GM23338 (cell line): ENCODE measurements at regions not wholly inside any gene's neighbourhood (a gene's known extent, or its start where the extent isn't known, plus 50 kb on each side); places are given as distances from the start of the nearest gene placed in this dataset.

Source experiments
- ATAC-seq: fragments of 200-7000 bp; cut with Tn5 transposase; 3 replicates; pipeline ENCODE4 v1.9.1; 2020
- DNase-seq: peaks from one replicate; pipeline ENCODE4 v3.0.0-alpha.2; 2015; ENCODE audit warnings: low spot score
- H2AFZ ChIP-seq: fragments of 200-600 bp; sonication (generic); 2 replicates; pipeline ENCODE4 v1.8.0; 2016; ENCODE audit warnings: antibody characterized with exemption, mild to moderate bottlenecking, moderate library complexity
- H3F3A ChIP-seq: fragments of 200-600 bp; sonication (generic); replicated peaks from 2 replicates; pipeline ENCODE4 v1.8.0; 2017; ENCODE audit warnings: antibody characterized with exemption, mixed run types, low read depth
- H3K27ac ChIP-seq: fragments of 200-600 bp; sonication (generic); 2 replicates; pipeline ENCODE4 v1.6.1; 2016; ENCODE audit warnings: low read depth
- H3K27me3 ChIP-seq: fragments of 200-600 bp; sonication (generic); 2 replicates; pipeline ENCODE4 v1.8.0; 2016; ENCODE audit warnings: mild to moderate bottlenecking, mixed run types, moderate library complexity; ENCODE audit not compliant: insufficient read depth
- H3K36me3 ChIP-seq: fragments of 200-600 bp; sonication (generic); 2 replicates; pipeline ENCODE4 v1.8.0; 2016; ENCODE audit warnings: mild to moderate bottlenecking; ENCODE audit not compliant: insufficient read depth
- H3K4me1 ChIP-seq: fragments of 200-600 bp; sonication (generic); 2 replicates; pipeline ENCODE4 v1.8.0; 2016; ENCODE audit warnings: mild to moderate bottlenecking, moderate library complexity; ENCODE audit not compliant: insufficient read depth
- H3K4me2 ChIP-seq: fragments of 200-600 bp; sonication (generic); 2 replicates; pipeline ENCODE4 v1.7.1; 2017; ENCODE audit warnings: mixed run types
- H3K4me3 ChIP-seq: fragments of 200-600 bp; sonication (generic); 2 replicates; pipeline ENCODE4 v1.6.1; 2016; ENCODE audit warnings: mixed run types
- H3K79me2 ChIP-seq: fragments of 200-600 bp; sonication (generic); replicated peaks from 2 replicates; pipeline ENCODE4 v1.8.0; 2017; ENCODE audit warnings: mild to moderate bottlenecking; ENCODE audit not compliant: insufficient read depth
- H3K9me2 ChIP-seq: fragments of 200-600 bp; sonication (generic); 2 replicates; pipeline ENCODE4 v1.8.0; 2017; ENCODE audit not compliant: insufficient read depth
- H4K20me1 ChIP-seq: fragments of 200-600 bp; sonication (generic); replicated peaks from 2 replicates; pipeline ENCODE4 v1.8.0; 2017; ENCODE audit warnings: mild to moderate bottlenecking; ENCODE audit not compliant: insufficient read depth
- H3K27ac Mint-ChIP-seq: 2 replicates; pipeline ENCODE4 v1.8.0; 2020; ENCODE audit warnings: inconsistent platforms, mild to moderate bottlenecking, moderate library complexity, mixed read lengths
- H3K27me3 Mint-ChIP-seq: 3 replicates; pipeline ENCODE4 v1.8.0; 2022; ENCODE audit warnings: low read depth, mild to moderate bottlenecking, moderate library complexity, mixed read lengths, inconsistent platforms; ENCODE audit not compliant: insufficient read depth, poor library complexity
- H3K36me3 Mint-ChIP-seq: 3 replicates; pipeline ENCODE4 v1.8.0; 2021; ENCODE audit warnings: low read depth, mild to moderate bottlenecking, inconsistent platforms, moderate library complexity, mixed read lengths
- H3K4me1 Mint-ChIP-seq: 3 replicates; pipeline ENCODE4 v1.8.0; 2020; ENCODE audit warnings: mild to moderate bottlenecking, inconsistent platforms, mixed read lengths
- H3K4me3 Mint-ChIP-seq: 3 replicates; pipeline ENCODE4 v1.8.0; 2021; ENCODE audit warnings: moderate library complexity, mild to moderate bottlenecking, inconsistent platforms, mixed read lengths
- H3K9me3 Mint-ChIP-seq: 3 replicates; pipeline ENCODE4 v1.8.0; 2020; ENCODE audit warnings: moderate library complexity, mild to moderate bottlenecking, inconsistent platforms, mixed read lengths
- CREB1 ChIP-seq: fragments of 250-450 bp; sonication (Bioruptor Pico); IDR thresholded peaks from 2 replicates; pipeline ENCODE4 v1.5.0; 2020; ENCODE audit warnings: low read depth, mild to moderate bottlenecking, moderate library complexity
- ETS1 ChIP-seq: IDR thresholded peaks from 2 replicates; pipeline ENCODE4 v1.6.1; 2016; ENCODE audit warnings: antibody characterized with exemption
- EZH2phosphoT487 ChIP-seq: fragments of 200-600 bp; sonication (generic); IDR thresholded peaks from one replicate; pipeline ENCODE4 v1.8.1; 2018; ENCODE audit warnings: antibody characterized with exemption; ENCODE audit not compliant: unreplicated experiment
- JUNB ChIP-seq: IDR thresholded peaks from one replicate; pipeline ENCODE4 v1.6.1; 2016; ENCODE audit warnings: antibody characterized with exemption; ENCODE audit not compliant: unreplicated experiment
- STAT1 ChIP-seq: IDR thresholded peaks from one replicate; pipeline ENCODE4 v1.6.1; 2016; ENCODE audit warnings: antibody characterized with exemption; ENCODE audit not compliant: unreplicated experiment
- ZNF114 ChIP-seq: fragments of 250-450 bp; sonication (Bioruptor Pico); IDR thresholded peaks from 2 replicates; pipeline ENCODE4 v1.5.0; 2020; ENCODE audit warnings: mild to moderate bottlenecking, moderate library complexity
- ZNF462 ChIP-seq: fragments of 250-450 bp; sonication (Bioruptor Pico); IDR thresholded peaks from 2 replicates; pipeline ENCODE4 v1.5.0; 2020; ENCODE audit warnings: mild to moderate bottlenecking, moderate library complexity

- TF ChIP-seq ETS1 = no peak
- TF ChIP-seq CREB1 (CRISPR knock-in tag) = no peak
- TF ChIP-seq ZNF114 = no peak
- TF ChIP-seq STAT1 = no peak
- no peak for TF ChIP-seq JUNB
These were observed 167.9 kb upstream of the MCHR2 start (continued) for GRCh38 chr6:100161782-100162365.

- H3K9me3 Mint-ChIP-seq = no peaks in the 10 kb centered on the region
These were observed 166.9 kb upstream of the MCHR2 start for GRCh38 chr6:100160930-100161329.

More at GRCh38 chr6:100160930-100161329, 166.9 kb upstream of the MCHR2 start:
- Histone ChIP-seq H3K79me2 (no peaks in the 10 kb centered on the region), H3K4me2 (peak overlapping the region; percentile 47), H3K4me1 (peaks cover 48% of the 10 kb centered on the region), H3K4me3 (peak overlapping the region; percentile 25; the same call in 1 of the 2 replicates), H3K27me3 (no peaks in the 10 kb centered on the region), H4K20me1 (no peaks in the 10 kb centered on the region), H2AFZ (no peak overlapping the region), H3F3A (peaks cover 8% of the 10 kb centered on the region; the same call in 1 of the 2 replicates), H3K27ac (peak overlapping the region; percentile 80; the same call in 1 of the 2 replicates), H3K9me2 (no peaks in the 10 kb centered on the region), H3K36me3 (no peaks in the 10 kb centered on the region)
- H3K27ac Mint-ChIP-seq = no peak overlapping the region; the same call in 1 of the 2 replicates
- H3K4me3 Mint-ChIP-seq = no peak overlapping the region
- peak; percentile 91 for ATAC-seq
- DNase-seq = peak; percentile 86
- no peak for TF ChIP-seq EZH2phosphoT487
- TF ChIP-seq ZNF462 (CRISPR knock-in tag) = 0 out of 2 replicates have a peak, but pooled peaks have one; percentile 16
- no peaks in the 10 kb centered on the region for H3K36me3 Mint-ChIP-seq
- H3K4me1 Mint-ChIP-seq = peaks cover 38% of the 10 kb centered on the region
- H3K27me3 Mint-ChIP-seq = peaks cover 2% of the 10 kb centered on the region
